ENCODE measurements at regions not wholly inside any gene's neighbourhood (a gene's known extent, or its start where the extent isn't known, plus 50 kb on each side); places are given as distances from the start of the nearest gene placed in this dataset.

DNA sequence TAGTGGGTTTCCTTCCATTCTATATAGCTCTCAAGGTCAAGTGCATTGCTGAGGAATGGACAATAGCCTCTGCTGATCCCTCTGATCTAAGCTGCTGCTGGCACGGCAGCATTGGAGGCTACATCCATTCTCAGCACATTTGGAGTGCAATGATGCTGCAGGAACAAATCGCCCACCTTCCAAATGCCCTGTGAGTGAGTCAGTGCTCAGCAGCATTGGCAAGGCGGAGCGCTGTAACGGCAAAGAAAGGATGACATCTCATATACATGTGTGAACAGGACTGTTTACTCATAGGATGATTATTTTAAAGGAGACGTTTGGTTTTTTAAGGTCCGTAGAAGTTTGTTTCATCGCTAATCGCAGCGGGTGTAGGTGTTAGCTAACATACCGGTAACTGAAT is 408.7 kb downstream of the ARHGEF28 start:
- intact Hi-C loops (cut with DNase I; ENCODE audit: low total_unique reads), result loop anchor here (5.0 kb wide), 1 partner anchor 608 kb away; the partner anchor contains the start of gene ENC1
- WGBS, 2 donors, result 51 to 73% methylated on average over 11 of the region's 11 CpGs

DNA sequence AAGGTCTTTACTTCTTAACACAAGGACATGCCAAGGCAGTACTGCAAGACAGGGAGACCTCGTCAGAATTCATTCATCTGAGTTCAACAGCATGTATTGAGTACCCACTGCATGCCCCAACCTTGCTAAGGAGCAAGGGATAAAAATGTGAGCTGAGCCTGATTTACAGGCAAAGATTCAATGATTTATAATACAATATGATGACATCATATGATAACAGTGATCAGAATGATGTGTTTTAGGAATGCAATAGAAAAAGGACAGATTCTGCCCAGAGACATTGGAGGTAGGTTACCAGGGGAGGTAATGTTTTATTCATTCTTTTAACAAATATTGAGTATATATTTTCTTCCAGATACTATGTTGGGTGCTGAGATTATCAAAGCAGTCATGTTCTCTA is 406.6 kb downstream of the ARHGEF28 start:
- WGBS, 2 donors, result 84 to 90% methylated on average over 1 of the region's 1 CpG
- no peak for DNase-seq

More for the DNA sequence above, 408.7 kb downstream of the ARHGEF28 start:
- Histone ChIP-seq H3K27me3 (no peaks in the 10 kb centered on the region), H3K9me3 (no peaks in the 10 kb centered on the region), H3K36me3 (ENCODE audit: low read depth, missing control alignments) (no peaks in the 10 kb centered on the region), H3K4me1 (no peaks in the 10 kb centered on the region), H3K4me3 (no peak overlapping the region), H3K27ac (no peak overlapping the region)
- DNase-seq, result no peak
- TF ChIP-seq, protein P1, sequence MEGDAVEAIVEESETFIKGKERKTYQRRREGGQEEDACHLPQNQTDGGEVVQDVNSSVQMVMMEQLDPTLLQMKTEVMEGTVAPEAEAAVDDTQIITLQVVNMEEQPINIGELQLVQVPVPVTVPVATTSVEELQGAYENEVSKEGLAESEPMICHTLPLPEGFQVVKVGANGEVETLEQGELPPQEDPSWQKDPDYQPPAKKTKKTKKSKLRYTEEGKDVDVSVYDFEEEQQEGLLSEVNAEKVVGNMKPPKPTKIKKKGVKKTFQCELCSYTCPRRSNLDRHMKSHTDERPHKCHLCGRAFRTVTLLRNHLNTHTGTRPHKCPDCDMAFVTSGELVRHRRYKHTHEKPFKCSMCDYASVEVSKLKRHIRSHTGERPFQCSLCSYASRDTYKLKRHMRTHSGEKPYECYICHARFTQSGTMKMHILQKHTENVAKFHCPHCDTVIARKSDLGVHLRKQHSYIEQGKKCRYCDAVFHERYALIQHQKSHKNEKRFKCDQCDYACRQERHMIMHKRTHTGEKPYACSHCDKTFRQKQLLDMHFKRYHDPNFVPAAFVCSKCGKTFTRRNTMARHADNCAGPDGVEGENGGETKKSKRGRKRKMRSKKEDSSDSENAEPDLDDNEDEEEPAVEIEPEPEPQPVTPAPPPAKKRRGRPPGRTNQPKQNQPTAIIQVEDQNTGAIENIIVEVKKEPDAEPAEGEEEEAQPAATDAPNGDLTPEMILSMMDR (IDR thresholded peaks at IDR 0.05), result no peak
- TF ChIP-seq POLR2A (IDR thresholded peaks at IDR 0.05), result no peak

DNA sequence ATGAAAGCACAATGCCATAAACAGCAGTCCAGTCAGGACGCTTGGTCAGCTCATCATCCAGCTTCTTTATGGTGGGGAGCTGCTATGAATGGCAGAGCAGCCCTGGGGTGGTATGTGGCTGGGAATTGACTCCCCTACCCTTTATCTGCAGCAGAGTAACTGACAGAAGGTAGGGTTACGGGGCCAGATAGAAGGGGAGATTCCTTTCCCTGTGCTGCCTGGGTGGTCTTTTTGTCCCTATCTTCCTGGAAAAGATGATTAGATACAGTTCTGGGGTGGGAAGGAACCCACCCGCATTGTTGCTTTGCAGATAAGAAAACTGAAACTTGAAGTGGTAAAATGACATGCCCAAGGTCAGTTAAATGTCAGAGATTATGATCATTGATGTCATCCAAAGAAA is 405.5 kb downstream of the ARHGEF28 start:
- intact Hi-C loops (cut with DNase I; ENCODE audit: low total_unique reads), result no loop called here
- 79 to 80% methylated on average over 3 of the region's 3 CpGs for WGBS, 2 donors

More for the DNA sequence above, 406.6 kb downstream of the ARHGEF28 start:
- Histone ChIP-seq H3K4me3 (no peak overlapping the region), H3K27me3 (no peaks in the 10 kb centered on the region), H3K27ac (no peak overlapping the region), H3K4me1 (no peaks in the 10 kb centered on the region), H3K9me3 (no peaks in the 10 kb centered on the region), H3K36me3 (ENCODE audit: low read depth, missing control alignments) (no peaks in the 10 kb centered on the region)
- intact Hi-C loops (cut with DNase I; ENCODE audit: low total_unique reads), result no loop called here
- TF ChIP-seq, protein P1 (IDR thresholded peaks at IDR 0.05), result no peak
- TF ChIP-seq POLR2A (IDR thresholded peaks at IDR 0.05), result no peak

DNA sequence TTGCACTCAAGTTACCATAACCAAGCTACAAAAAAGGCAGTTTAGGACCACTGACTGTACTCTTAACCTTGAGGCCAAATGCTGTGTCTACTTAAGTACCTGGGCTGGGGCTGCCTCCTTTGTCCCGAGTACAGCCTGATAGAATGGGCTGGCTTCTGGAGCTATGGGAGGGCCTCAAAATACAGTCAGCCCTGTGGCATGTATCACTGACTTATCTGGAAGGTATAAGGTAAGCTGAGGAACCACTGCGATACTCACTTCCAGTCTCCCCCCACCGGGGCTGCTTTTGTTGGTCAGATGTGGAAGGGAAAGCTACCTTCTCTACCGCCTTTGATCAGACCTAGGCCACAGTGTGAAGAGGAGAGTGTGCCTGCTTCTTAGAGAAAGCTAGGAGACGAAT is 404.8 kb downstream of the ARHGEF28 start:
- TF ChIP-seq, protein P1 (IDR thresholded peaks at IDR 0.05), result no peak
- TF ChIP-seq POLR2A (IDR thresholded peaks at IDR 0.05), result no peak
- no peaks in the 10 kb centered on the region for H3K27me3 ChIP-seq
- H3K9me3 ChIP-seq, result no peaks in the 10 kb centered on the region
- WGBS, 2 donors, result 85 to 96% methylated on average over 5 of the region's 5 CpGs
- H3K27ac ChIP-seq, result no peak overlapping the region
- no peak for DNase-seq
- H3K4me1 ChIP-seq, result no peaks in the 10 kb centered on the region
- intact Hi-C loops (cut with DNase I; ENCODE audit: low total_unique reads), result no loop called here
- H3K36me3 ChIP-seq (ENCODE audit: low read depth, missing control alignments), result no peaks in the 10 kb centered on the region
- H3K4me3 ChIP-seq, result no peak overlapping the region

More for the DNA sequence above, 405.5 kb downstream of the ARHGEF28 start:
- Histone ChIP-seq H3K9me3 (no peaks in the 10 kb centered on the region), H3K4me1 (no peaks in the 10 kb centered on the region), H3K27me3 (no peaks in the 10 kb centered on the region), H3K4me3 (no peak overlapping the region), H3K27ac (no peak overlapping the region), H3K36me3 (ENCODE audit: low read depth, missing control alignments) (no peaks in the 10 kb centered on the region)
- TF ChIP-seq POLR2A (IDR thresholded peaks at IDR 0.05), result no peak
- TF ChIP-seq, protein P1 (IDR thresholded peaks at IDR 0.05), result no peak
- no peak for DNase-seq

DNA sequence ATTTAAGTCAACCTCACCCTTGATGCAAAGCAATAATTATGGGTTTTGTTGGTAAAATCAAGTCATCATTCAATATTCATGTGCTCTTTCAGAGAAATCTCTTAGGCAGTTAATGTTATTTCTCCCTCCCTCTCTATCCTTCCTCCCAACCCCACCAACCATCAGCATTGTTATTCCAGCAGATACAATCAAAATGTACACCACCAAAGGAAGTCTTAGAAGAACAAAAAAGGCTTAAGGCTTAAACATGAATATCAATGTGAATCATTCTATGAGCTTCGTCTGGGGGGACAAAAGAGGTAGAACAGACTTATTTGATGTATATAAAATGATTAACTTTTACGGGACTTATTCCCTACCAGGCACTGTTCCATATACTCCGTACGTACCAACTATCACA is 404.4 kb downstream of the ARHGEF28 start:
- intact Hi-C loops (cut with DNase I; ENCODE audit: low total_unique reads), result no loop called here
- no peaks in the 10 kb centered on the region for H3K36me3 ChIP-seq (ENCODE audit: low read depth, missing control alignments)
- DNase-seq, result no peak
- H3K4me1 ChIP-seq, result no peaks in the 10 kb centered on the region
- no peaks in the 10 kb centered on the region for H3K9me3 ChIP-seq
- no peak for TF ChIP-seq POLR2A (IDR thresholded peaks at IDR 0.05)
- TF ChIP-seq, protein P1 (IDR thresholded peaks at IDR 0.05), result no peak
- no peak overlapping the region for H3K4me3 ChIP-seq
- no peaks in the 10 kb centered on the region for H3K27me3 ChIP-seq
- whole genome bisulfite sequencing, 2 donors, result 95% methylated on average over 4 of the region's 4 CpGs
- no peak overlapping the region for H3K27ac ChIP-seq

Data from testis (tissue), 2 donors.